Lung (tissue), 11 donors: ENCODE measurements at regions not wholly inside any gene's neighbourhood (a gene's known extent, or its start where the extent isn't known, plus 50 kb on each side); places are given as distances from the start of the nearest gene placed in this dataset.
"Not testable (repeated sequence)": the region's sequence is repeated elsewhere in the genome, so short reads cannot be mapped to it uniquely, and the experiment has no call there.

Experiments used
- ATAC-seq: fragments of 200-7000 bp; cut with Tn5 transposase; one replicate; pipeline ENCODE4 v1.9.1; 2020; ENCODE audit warnings: moderate number of reproducible peaks; ENCODE audit not compliant: insufficient read depth, low FRiP score
- DNase-seq, 3 donors: peaks; one replicate each; pipeline ENCODE4 v3.0.0-alpha.2; 2013 to 2017
- H3K27ac ChIP-seq, 2 donors: one replicate each; pipeline ENCODE4 v1.5.1; 2013; ENCODE audit warnings: mild to moderate bottlenecking in 2 of 2, moderate library complexity in 2 of 2, control low read depth in 1 of 2, inconsistent platforms in 1 of 2, low read depth in 1 of 2, low read length in 1 of 2
- H3K27me3 ChIP-seq, 3 donors: one replicate each; pipeline ENCODE4 v1.5.1; 2013; ENCODE audit warnings: low read length in 2 of 3; ENCODE audit not compliant: control insufficient read depth in 3 of 3, insufficient read depth in 3 of 3
- H3K36me3 ChIP-seq, 4 donors: one replicate each; pipeline ENCODE4 v1.5.1; 2013; ENCODE audit warnings: low read length in 4 of 4, mild to moderate bottlenecking in 1 of 4, moderate library complexity in 1 of 4; ENCODE audit not compliant: control insufficient read depth in 4 of 4, insufficient read depth in 4 of 4
- H3K4me1 ChIP-seq, 5 donors: one replicate each; pipeline ENCODE4 v1.5.1; 2013; ENCODE audit warnings: low read length in 5 of 5, mild to moderate bottlenecking in 2 of 5, moderate library complexity in 1 of 5; ENCODE audit not compliant: control insufficient read depth in 5 of 5, insufficient read depth in 5 of 5
- H3K4me3 ChIP-seq: one replicate; pipeline ENCODE4 v1.5.1; 2013; ENCODE audit warnings: mild to moderate bottlenecking, control low read depth, moderate library complexity
- H3K9ac ChIP-seq, 2 donors: one replicate each; pipeline ENCODE4 v1.5.1; 2013; ENCODE audit warnings: low read length in 2 of 2, control low read depth in 1 of 2; ENCODE audit not compliant: insufficient read depth in 1 of 2
- H3K9me3 ChIP-seq, 4 donors: one replicate each; pipeline ENCODE4 v1.5.1; 2013; ENCODE audit warnings: low read length in 3 of 4, mild to moderate bottlenecking in 1 of 4, moderate library complexity in 1 of 4; ENCODE audit not compliant: control insufficient read depth in 4 of 4, insufficient read depth in 3 of 4
- WGBS, 2 donors: extraction: QIAGEN DNeasy Blood & Tissue Kit; methylation state at CpG; one replicate each; pipeline ENCODE4 v1.1.7; 2013; 5-methylcytosine and 5-hydroxymethylcytosine counted together
- TF ChIP-seq, protein P1 (sequence below): IDR thresholded peaks from 2 replicates; pipeline ENCODE4 v1.5.1; 2012; ENCODE audit warnings: mild to moderate bottlenecking; ENCODE audit errors: control extremely low read depth, extremely low read depth
- donor health status: control.
- donor health status: control.
- donor health status: Bipolar disorder and iron deficiency.
- donor health status: healthy.
- donor health status: DM: yes; HTN: yes; CAD: no.

DNA sequence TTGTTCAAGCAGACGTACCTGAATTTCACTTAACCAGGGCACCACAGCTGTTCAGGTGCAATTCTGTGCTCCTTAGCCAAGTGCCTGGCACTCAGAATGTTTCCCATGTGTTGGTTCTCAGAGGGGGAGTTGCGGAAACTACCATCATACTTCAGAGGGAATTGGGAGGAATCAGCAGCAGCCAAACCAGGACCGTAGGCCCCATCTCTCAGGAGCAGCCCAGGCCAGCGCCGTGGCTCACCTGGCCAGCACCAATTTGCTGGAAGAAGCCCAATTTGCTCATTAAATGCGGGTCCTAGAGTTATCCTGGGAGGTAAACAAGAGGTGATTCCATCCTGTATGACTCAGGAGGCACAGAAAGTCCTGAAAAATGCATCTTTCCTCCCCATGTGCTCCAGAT is 435.4 kb downstream of the BRD1 start:
- DNase-seq: no peak
- TF ChIP-seq, protein P1, sequence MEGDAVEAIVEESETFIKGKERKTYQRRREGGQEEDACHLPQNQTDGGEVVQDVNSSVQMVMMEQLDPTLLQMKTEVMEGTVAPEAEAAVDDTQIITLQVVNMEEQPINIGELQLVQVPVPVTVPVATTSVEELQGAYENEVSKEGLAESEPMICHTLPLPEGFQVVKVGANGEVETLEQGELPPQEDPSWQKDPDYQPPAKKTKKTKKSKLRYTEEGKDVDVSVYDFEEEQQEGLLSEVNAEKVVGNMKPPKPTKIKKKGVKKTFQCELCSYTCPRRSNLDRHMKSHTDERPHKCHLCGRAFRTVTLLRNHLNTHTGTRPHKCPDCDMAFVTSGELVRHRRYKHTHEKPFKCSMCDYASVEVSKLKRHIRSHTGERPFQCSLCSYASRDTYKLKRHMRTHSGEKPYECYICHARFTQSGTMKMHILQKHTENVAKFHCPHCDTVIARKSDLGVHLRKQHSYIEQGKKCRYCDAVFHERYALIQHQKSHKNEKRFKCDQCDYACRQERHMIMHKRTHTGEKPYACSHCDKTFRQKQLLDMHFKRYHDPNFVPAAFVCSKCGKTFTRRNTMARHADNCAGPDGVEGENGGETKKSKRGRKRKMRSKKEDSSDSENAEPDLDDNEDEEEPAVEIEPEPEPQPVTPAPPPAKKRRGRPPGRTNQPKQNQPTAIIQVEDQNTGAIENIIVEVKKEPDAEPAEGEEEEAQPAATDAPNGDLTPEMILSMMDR: no peak
- WGBS, 2 donors: 81 to 92% methylated on average over 6 of the region's 6 CpGs

DNA sequence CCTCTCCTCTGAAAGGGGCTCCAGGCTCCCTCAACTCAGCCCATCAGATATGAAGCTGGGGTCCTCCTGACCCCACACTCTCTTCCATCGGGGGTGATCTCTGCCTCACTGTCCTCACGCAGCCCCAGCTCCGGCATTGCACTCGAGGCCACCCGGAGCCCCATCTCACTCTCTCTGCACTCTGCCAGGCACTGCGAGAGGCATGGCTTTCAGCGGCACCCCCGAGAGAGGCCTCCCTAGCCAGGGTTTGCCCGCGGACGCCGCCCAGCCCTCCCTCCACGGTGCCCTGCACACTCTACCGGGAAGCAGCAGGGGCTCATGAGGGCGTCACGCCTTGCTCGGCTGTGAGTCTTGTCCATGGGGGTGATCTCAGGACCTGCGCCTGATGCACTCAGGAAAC is 436.2 kb downstream of the BRD1 start:
- no peaks in the 10 kb centered on the region for H3K27me3 ChIP-seq
- no peak for ATAC-seq
- no peaks in the 10 kb centered on the region for H3K36me3 ChIP-seq
- H3K9me3 ChIP-seq: peaks cover 0 to 8% (median 0%) of the 10 kb centered on the region in 4 donors
- 82 to 83% methylated on average over 18 of the region's 18 CpGs for WGBS, 2 donors
- H3K4me3 ChIP-seq: no peak overlapping the region
- TF ChIP-seq, protein P1: no peak
- H3K4me1 ChIP-seq: no peaks in the 10 kb centered on the region
- no peak for DNase-seq
- H3K27ac ChIP-seq: no peak overlapping the region
- no peak overlapping the region for H3K9ac ChIP-seq

More for the DNA sequence above, 435.4 kb downstream of the BRD1 start:
- Histone ChIP-seq H3K9ac (no peak overlapping the region), H3K4me1 (no peaks in the 10 kb centered on the region), H3K27me3 (peaks cover 0 to 8% (median 0%) of the 10 kb centered on the region in 3 donors), H3K9me3 (peaks cover 0 to 8% (median 0%) of the 10 kb centered on the region in 4 donors), H3K4me3 (no peak overlapping the region), H3K36me3 (no peaks in the 10 kb centered on the region), H3K27ac (no peak overlapping the region)
- ATAC-seq: no peak

DNA sequence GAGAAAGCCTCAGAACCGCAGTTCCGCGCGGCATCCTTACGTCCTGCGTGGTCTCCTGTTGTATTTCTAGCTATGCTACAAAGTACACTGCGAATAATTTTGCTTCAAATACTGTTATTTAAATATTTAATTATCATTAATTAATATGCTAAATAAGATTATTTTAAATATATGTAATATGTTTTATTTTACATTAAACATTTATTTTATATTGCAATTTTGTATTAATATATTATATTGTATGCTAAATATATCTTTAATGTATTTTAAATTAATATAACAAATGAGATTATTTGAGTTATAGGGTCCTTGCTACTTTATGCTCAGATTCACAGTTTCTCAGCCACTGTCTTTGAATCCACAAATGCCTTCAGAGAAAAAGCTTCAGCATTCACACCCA is 436.7 kb downstream of the BRD1 start:
- Histone ChIP-seq H3K36me3 (no peaks in the 10 kb centered on the region), H3K4me1 (no peaks in the 10 kb centered on the region), H3K27ac (no peak overlapping the region), H3K27me3 (no peaks in the 10 kb centered on the region), H3K9me3 (peaks cover 0 to 8% (median 0%) of the 10 kb centered on the region in 4 donors), H3K4me3 (no peak overlapping the region), H3K9ac (no peak overlapping the region)
- ATAC-seq: no peak
- 92 to 94% methylated on average over 7 of the region's 7 CpGs for WGBS, 2 donors
- no peak for DNase-seq
- TF ChIP-seq, protein P1: no peak

DNA sequence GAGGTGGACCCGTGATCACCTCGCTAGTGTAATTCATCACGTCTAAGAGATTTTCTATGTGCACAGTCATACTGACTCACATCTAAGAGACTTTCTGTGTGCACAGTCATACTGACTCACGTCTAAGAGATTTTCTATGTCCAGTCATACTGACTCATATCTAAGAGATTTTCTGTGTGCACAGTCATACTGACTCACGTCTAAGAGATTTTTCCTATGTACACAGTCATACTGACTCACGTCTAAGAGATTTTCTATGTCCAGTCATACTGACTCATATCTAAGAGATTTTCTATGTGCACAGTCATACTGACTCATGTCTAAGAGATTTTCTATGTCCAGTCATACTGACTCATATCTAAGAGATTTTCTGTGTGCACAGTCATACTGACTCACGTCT is 443.8 kb downstream of the BRD1 start:
- ATAC-seq: not testable (repeated sequence)

More for the DNA sequence above, 443.8 kb downstream of the BRD1 start:
- H3K36me3 ChIP-seq, DNase-seq, H3K9ac ChIP-seq, H3K4me1 ChIP-seq, H3K4me3 ChIP-seq, H3K27ac ChIP-seq, H3K9me3 ChIP-seq: not testable (repeated sequence)
- peaks cover 0 to 10% (median 0%) of the 10 kb centered on the region in 3 donors for H3K27me3 ChIP-seq
- 58 to 69% methylated on average over 5 to 6 of the region's 7 CpGs for WGBS, 2 donors
